ENCODE measurements at regions not wholly inside any gene's neighbourhood (a gene's known extent, or its start where the extent isn't known, plus 50 kb on each side); places are given as distances from the start of the nearest gene placed in this dataset.

DNA sequence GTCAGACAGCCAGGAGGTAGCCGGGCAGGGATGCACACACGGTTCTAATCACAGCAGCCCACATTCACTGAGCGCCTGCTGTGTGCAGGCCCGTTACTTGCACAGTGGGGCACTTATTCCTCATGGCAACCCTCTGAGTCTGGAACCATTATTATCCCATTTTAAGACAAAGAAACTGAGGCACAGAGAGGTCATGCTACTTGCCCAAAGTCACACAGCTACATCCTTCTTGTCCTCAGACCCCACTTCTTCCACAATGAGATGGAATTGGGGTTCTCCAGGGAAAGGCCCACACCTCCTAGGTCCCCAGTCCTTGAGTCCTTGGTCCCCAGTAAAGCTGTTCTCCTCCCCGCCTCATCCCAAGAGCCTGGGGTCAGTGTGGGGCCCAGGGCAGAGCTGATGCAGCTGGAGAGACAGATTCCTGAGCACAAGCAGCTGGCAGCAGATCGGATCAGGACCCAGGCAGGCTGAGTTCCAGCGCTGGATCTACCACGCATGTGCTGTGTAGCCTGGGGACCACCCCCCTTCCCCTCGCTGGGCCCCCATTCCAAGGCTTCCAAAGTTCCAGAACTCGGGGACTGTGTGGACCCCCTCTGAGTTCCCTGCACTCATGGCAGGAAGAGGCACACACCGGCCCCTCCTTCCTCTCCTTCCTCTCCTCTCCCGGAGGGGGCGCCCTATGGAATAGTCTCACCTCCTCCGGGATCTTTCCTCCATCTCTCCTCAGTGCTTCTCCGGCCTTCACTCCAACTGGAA, 393.4 kb downstream of the MATN1 start:
- TF ChIP-seq CTCF (IDR thresholded peaks at IDR 0.05; ENCODE audit: low read depth, low read length, poor library complexity, severe bottlenecking) (no peak), EZH2phosphoT487 (IDR thresholded peaks at IDR 0.05; ENCODE audit: borderline replicate concordance, low read length) (no peak)
